ENCODE measurements at regions not wholly inside any gene's neighbourhood (a gene's known extent, or its start where the extent isn't known, plus 50 kb on each side); places are given as distances from the start of the nearest gene placed in this dataset.

DNA sequence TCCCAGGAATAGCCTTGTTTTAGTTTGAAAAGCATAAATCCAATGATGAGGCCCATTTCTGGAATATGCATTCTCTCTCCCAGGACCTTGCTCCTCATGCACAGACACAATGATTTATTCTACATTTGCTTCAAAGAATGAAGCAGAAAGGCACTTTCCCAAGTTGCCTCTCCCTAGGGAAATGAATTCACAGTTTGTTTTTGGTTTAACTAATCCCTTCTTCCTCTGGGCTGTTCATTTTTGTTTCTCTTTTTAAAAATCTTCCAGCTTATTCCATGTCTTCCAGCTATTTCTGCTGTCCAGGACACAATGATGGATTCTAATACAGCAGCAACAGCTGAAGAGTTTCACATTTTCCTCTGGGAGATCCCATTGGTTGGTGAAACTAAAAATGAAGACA lies 1529.2 kb upstream of the TENM4 start:
- Mint-ChIP-seq H3K27ac (ENCODE audit: unreplicated experiment) (no peak overlapping the region), H3K4me1 (ENCODE audit: unreplicated experiment) (no peaks in the 10 kb centered on the region), H3K36me3 (ENCODE audit: low read depth, unreplicated experiment) (no peaks in the 10 kb centered on the region), H3K9me3 (ENCODE audit: unreplicated experiment) (no peaks in the 10 kb centered on the region), H3K27me3 (ENCODE audit: unreplicated experiment) (no peaks in the 10 kb centered on the region), H3K4me3 (ENCODE audit: unreplicated experiment) (no peak overlapping the region)
- TF ChIP-seq, protein P1, sequence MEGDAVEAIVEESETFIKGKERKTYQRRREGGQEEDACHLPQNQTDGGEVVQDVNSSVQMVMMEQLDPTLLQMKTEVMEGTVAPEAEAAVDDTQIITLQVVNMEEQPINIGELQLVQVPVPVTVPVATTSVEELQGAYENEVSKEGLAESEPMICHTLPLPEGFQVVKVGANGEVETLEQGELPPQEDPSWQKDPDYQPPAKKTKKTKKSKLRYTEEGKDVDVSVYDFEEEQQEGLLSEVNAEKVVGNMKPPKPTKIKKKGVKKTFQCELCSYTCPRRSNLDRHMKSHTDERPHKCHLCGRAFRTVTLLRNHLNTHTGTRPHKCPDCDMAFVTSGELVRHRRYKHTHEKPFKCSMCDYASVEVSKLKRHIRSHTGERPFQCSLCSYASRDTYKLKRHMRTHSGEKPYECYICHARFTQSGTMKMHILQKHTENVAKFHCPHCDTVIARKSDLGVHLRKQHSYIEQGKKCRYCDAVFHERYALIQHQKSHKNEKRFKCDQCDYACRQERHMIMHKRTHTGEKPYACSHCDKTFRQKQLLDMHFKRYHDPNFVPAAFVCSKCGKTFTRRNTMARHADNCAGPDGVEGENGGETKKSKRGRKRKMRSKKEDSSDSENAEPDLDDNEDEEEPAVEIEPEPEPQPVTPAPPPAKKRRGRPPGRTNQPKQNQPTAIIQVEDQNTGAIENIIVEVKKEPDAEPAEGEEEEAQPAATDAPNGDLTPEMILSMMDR (IDR thresholded peaks at IDR 0.05; ENCODE audit: unreplicated experiment): no peak
- DNase-seq (ENCODE audit: low spot score): no peak

DNA sequence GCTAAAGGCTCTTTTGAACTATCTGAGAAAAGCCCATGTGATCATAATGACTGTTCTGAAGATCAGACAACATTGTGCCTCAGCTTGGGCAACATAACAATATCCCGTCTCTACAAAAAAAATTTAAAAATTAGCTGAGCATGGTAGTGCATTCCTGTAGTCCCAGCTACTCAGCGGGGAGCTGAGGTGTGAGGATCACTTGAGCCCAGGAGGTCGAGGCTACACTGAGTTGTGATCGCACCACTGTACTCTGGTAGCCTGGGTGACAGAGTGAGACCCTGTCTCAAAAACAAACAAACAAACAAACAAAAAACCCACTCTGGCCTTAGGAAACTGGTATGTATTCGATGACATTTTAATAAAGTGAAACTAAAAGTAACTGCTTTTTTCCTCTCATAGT lies 1526.8 kb upstream of the TENM4 start:
- Mint-ChIP-seq H3K9me3 (ENCODE audit: unreplicated experiment) (no peaks in the 10 kb centered on the region), H3K4me1 (ENCODE audit: unreplicated experiment) (no peaks in the 10 kb centered on the region), H3K27ac (ENCODE audit: unreplicated experiment) (no peak overlapping the region), H3K4me3 (ENCODE audit: unreplicated experiment) (no peak overlapping the region), H3K36me3 (ENCODE audit: low read depth, unreplicated experiment) (no peaks in the 10 kb centered on the region), H3K27me3 (ENCODE audit: unreplicated experiment) (no peaks in the 10 kb centered on the region)
- TF ChIP-seq, protein P1 (IDR thresholded peaks at IDR 0.05; ENCODE audit: unreplicated experiment): no peak
- no peak for DNase-seq (ENCODE audit: low spot score)

DNA sequence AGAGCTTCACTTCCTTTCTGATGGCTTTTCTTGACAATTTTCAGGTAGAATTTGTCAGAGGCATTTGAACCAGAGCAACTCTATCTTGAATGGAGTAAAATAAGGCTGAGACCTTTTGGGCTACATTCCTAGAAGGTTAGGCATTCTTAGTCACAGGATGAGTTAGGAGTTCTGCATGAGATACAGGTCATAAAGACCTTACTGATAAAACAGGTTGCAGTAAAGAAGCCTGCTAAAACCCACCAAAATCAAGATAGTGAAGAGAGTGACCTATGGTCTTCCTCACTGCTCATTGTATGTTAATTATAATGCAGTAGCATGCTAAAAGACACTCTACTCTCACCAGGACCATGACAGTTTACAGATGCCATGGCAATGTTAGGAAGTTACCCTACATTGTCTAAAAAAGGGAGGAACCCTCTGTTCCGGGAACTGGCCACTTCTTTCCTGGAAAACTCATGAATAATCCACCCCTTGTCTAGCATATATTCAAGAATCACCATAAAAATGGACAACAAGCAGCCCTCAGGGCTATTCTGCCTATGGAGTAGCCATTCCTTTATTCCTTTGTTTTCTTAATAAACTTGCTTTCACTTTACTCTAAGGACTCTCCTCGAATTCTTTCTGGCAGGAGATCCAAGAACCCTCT lies 1519.7 kb upstream of the TENM4 start:
- no peaks in the 10 kb centered on the region for H3K9me3 Mint-ChIP-seq (ENCODE audit: unreplicated experiment)
- H3K4me1 Mint-ChIP-seq (ENCODE audit: unreplicated experiment): no peaks in the 10 kb centered on the region
- H3K4me3 Mint-ChIP-seq (ENCODE audit: unreplicated experiment): no peak overlapping the region
- no peaks in the 10 kb centered on the region for H3K27me3 Mint-ChIP-seq (ENCODE audit: unreplicated experiment)
- DNase-seq (ENCODE audit: low spot score): no peak
- no peaks in the 10 kb centered on the region for H3K36me3 Mint-ChIP-seq (ENCODE audit: low read depth, unreplicated experiment)
- H3K27ac Mint-ChIP-seq (ENCODE audit: unreplicated experiment): no peak overlapping the region
- TF ChIP-seq, protein P1 (IDR thresholded peaks at IDR 0.05; ENCODE audit: unreplicated experiment): no peak

DNA sequence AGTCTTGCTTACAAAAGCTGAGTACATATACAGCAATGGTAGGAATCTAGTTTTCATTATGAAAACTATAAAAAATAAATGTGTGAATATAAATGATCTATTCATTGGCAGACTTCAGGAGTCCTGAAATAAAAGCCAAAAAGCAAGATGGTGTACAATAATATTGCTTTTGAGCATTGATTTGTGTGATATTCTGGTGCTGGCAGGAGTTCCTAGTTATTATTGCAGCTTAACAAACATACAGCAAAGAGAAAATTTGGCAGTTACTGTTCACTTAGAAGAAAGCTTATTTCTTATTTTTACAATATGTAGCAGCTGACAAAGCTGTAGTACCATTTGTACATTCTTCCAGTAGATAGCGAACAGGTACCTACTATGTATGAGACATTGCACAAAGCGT lies 1518.9 kb upstream of the TENM4 start:
- DNase-seq (ENCODE audit: low spot score): no peak
- Mint-ChIP-seq H3K4me3 (ENCODE audit: unreplicated experiment) (no peak overlapping the region), H3K36me3 (ENCODE audit: low read depth, unreplicated experiment) (no peaks in the 10 kb centered on the region), H3K9me3 (ENCODE audit: unreplicated experiment) (no peaks in the 10 kb centered on the region), H3K27ac (ENCODE audit: unreplicated experiment) (no peak overlapping the region), H3K27me3 (ENCODE audit: unreplicated experiment) (no peaks in the 10 kb centered on the region), H3K4me1 (ENCODE audit: unreplicated experiment) (no peaks in the 10 kb centered on the region)
- TF ChIP-seq, protein P1 (IDR thresholded peaks at IDR 0.05; ENCODE audit: unreplicated experiment): no peak

DNA sequence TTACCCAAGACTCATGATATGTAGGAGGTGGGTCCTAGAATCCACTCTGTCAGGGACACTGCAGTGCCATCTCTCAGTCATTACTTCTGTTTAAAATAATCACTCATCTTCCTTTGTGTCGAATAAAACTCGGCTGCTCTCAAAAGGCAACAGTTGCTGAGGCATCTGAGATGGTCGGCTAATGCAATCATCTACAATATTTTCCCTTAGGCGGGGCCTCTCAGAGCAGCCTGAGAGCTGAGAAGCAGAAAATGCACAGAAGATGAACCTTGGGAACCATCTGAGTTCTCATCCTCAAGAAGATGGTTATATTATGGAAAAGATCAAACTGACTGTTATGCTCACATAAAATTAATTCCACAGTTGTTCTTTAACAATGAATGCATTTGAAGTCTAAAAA lies 1518.2 kb upstream of the TENM4 start:
- H3K9me3 Mint-ChIP-seq (ENCODE audit: unreplicated experiment): no peaks in the 10 kb centered on the region
- no peak for DNase-seq (ENCODE audit: low spot score)
- H3K36me3 Mint-ChIP-seq (ENCODE audit: low read depth, unreplicated experiment): no peaks in the 10 kb centered on the region
- no peaks in the 10 kb centered on the region for H3K27me3 Mint-ChIP-seq (ENCODE audit: unreplicated experiment)
- H3K4me3 Mint-ChIP-seq (ENCODE audit: unreplicated experiment): no peak overlapping the region
- no peaks in the 10 kb centered on the region for H3K4me1 Mint-ChIP-seq (ENCODE audit: unreplicated experiment)
- H3K27ac Mint-ChIP-seq (ENCODE audit: unreplicated experiment): no peak overlapping the region
- TF ChIP-seq, protein P1 (IDR thresholded peaks at IDR 0.05; ENCODE audit: unreplicated experiment): no peak
